Brain microvascular endothelial cell (primary cell): ENCODE measurements at regions not wholly inside any gene's neighbourhood (a gene's known extent, or its start where the extent isn't known, plus 50 kb on each side); places are given as distances from the start of the nearest gene placed in this dataset.
"Not testable (repeated sequence)": the region's sequence is repeated elsewhere in the genome, so short reads cannot be mapped to it uniquely, and the experiment has no call there.

ENCODE experiments used
- DNase-seq: peaks from one replicate; pipeline ENCODE4 v3.0.0-alpha.2; 2020
- H3K27ac ChIP-seq: fragments of 250-450 bp; sonication (Bioruptor Pico); 2 replicates; pipeline ENCODE4 v1.5.1; 2020; ENCODE audit warnings: mild to moderate bottlenecking, moderate library complexity
- H3K27me3 ChIP-seq: fragments of 250-450 bp; sonication (Bioruptor Pico); replicated peaks from 2 replicates; pipeline ENCODE4 v1.5.1; 2020; ENCODE audit warnings: mild to moderate bottlenecking
- H3K36me3 ChIP-seq: fragments of 250-450 bp; sonication (Bioruptor Pico); replicated peaks from 2 replicates; pipeline ENCODE4 v1.5.1; 2020; ENCODE audit warnings: mild to moderate bottlenecking
- H3K4me3 ChIP-seq: 2 replicates; pipeline ENCODE4 v1.5.1; 2011; ENCODE audit warnings: low read depth, mild to moderate bottlenecking, control low read depth, low read length, moderate library complexity
- in situ Hi-C: cut with HindIII; loops from 2 replicates; pipeline ENCODE4 v1.10.0; 2017; ENCODE audit warnings: low sequenced_read_pairs, low pct_ligation_motif_present
- TF ChIP-seq, protein P1 (sequence below): IDR thresholded peaks from 2 replicates; pipeline ENCODE4 v1.5.1; 2011; ENCODE audit warnings: low read depth, mild to moderate bottlenecking, moderate library complexity, low read length, control low read depth, inconsistent platforms; ENCODE audit errors: missing control alignments

GRCh38 chr14:83707056-83707455 is 1822.9 kb upstream of the FLRT2 start:
- no peak overlapping the region for H3K4me3 ChIP-seq
- in situ Hi-C loops, result no loop called here
- no peaks in the 10 kb centered on the region for H3K36me3 ChIP-seq
- no peaks in the 10 kb centered on the region for H3K27me3 ChIP-seq
- TF ChIP-seq, protein P1, sequence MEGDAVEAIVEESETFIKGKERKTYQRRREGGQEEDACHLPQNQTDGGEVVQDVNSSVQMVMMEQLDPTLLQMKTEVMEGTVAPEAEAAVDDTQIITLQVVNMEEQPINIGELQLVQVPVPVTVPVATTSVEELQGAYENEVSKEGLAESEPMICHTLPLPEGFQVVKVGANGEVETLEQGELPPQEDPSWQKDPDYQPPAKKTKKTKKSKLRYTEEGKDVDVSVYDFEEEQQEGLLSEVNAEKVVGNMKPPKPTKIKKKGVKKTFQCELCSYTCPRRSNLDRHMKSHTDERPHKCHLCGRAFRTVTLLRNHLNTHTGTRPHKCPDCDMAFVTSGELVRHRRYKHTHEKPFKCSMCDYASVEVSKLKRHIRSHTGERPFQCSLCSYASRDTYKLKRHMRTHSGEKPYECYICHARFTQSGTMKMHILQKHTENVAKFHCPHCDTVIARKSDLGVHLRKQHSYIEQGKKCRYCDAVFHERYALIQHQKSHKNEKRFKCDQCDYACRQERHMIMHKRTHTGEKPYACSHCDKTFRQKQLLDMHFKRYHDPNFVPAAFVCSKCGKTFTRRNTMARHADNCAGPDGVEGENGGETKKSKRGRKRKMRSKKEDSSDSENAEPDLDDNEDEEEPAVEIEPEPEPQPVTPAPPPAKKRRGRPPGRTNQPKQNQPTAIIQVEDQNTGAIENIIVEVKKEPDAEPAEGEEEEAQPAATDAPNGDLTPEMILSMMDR, result no peak
- no peak for DNase-seq
- no peak overlapping the region for H3K27ac ChIP-seq

DNA sequence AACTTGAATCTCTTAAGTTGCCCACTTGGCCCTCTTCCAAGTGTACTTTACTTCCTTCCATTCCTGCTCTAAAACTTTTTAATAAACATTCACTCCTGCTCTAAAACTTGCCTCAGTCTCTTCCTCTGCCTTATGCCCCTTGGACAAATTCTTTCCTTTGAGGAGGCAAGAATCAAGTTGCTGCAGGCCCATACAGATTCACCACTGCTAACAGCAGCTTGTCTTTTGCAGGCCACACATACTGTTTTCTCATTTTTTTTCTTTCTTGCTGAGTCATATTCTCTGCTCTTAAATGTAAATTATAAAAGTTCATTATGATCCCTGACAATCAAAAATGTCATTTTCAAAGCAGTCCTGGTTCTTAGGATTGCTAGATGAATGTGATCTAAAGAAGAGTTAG is 1820.8 kb upstream of the FLRT2 start:
- no peak for DNase-seq
- H3K27me3 ChIP-seq, result no peaks in the 10 kb centered on the region
- H3K36me3 ChIP-seq, result no peaks in the 10 kb centered on the region
- no peak overlapping the region for H3K4me3 ChIP-seq
- in situ Hi-C loops, result no loop called here
- H3K27ac ChIP-seq, result no peak overlapping the region
- TF ChIP-seq, protein P1, result no peak

DNA sequence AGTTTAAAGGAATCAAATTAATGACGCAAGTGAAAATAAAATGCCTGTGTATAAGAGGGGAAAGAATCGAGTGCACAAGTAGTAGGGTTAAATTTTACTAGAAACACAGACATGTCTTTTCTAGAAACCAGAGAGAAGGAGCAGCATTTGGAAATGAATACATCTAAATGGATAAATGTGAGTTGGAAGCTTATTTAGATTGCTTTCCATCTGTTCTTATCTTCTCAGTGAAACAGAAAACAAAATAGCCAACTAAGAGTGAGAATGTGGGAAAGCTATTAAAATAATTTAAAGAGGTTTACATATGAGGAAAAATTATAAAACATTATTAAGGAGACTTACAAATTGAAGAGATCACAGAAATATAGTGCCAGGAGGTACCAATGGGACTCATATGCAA is 1818.9 kb upstream of the FLRT2 start:
- no peak for DNase-seq
- TF ChIP-seq, protein P1, result no peak
- no peak overlapping the region for H3K4me3 ChIP-seq
- in situ Hi-C loops, result no loop called here
- H3K27ac ChIP-seq, result no peak overlapping the region
- no peaks in the 10 kb centered on the region for H3K36me3 ChIP-seq
- no peaks in the 10 kb centered on the region for H3K27me3 ChIP-seq

- in situ Hi-C loops, result no loop called here
- Histone ChIP-seq H3K36me3 (no peaks in the 10 kb centered on the region), H3K27me3 (no peaks in the 10 kb centered on the region), H3K27ac (no peak overlapping the region), H3K4me3 (no peak overlapping the region)
- TF ChIP-seq, protein P1, result no peak
- no peak for DNase-seq
These were observed 1817.4 kb upstream of the FLRT2 start for GRCh38 chr14:83712418-83713129.

DNA sequence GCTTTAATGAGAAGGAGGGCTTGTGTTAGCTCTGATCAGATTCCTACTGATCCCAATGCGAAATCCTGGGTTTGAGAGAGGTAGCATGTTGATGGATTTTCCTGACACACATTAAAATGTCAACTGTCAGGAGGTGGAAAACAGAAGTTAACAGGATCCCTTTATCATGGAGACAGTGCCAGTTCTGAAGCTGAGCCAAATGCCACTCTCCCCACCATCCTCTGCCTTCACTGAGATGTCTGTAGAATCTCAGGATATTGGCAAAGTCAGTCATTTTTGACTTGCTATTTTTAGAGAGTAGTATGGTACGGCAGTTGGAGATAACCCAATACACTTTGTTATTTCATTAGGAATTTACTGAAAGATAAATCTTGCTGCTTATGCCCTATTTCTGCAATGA is 1816.2 kb upstream of the FLRT2 start:
- in situ Hi-C loops, result no loop called here
- no peaks in the 10 kb centered on the region for H3K36me3 ChIP-seq
- H3K27me3 ChIP-seq, result no peaks in the 10 kb centered on the region
- TF ChIP-seq, protein P1, result no peak
- no peak overlapping the region for H3K4me3 ChIP-seq
- DNase-seq, result no peak
- no peak overlapping the region for H3K27ac ChIP-seq

- no peaks in the 10 kb centered on the region for H3K27me3 ChIP-seq
- no peaks in the 10 kb centered on the region for H3K36me3 ChIP-seq
- DNase-seq, result no peak
- TF ChIP-seq, protein P1, result no peak
- H3K27ac ChIP-seq, result no peak overlapping the region
- H3K4me3 ChIP-seq, result no peak overlapping the region
- in situ Hi-C loops, result no loop called here
These were observed 1815.8 kb upstream of the FLRT2 start for GRCh38 chr14:83714151-83714550.

- H3K4me3 ChIP-seq, in situ Hi-C loops, H3K36me3 ChIP-seq, H3K27ac ChIP-seq, H3K27me3 ChIP-seq, DNase-seq: not testable (repeated sequence)
These were observed 1810.5 kb upstream of the FLRT2 start for GRCh38 chr14:83719435-83719834.
